Epithelial cell of prostate (primary cell): ENCODE measurements at regions not wholly inside any gene's neighbourhood (a gene's known extent, or its start where the extent isn't known, plus 50 kb on each side); places are given as distances from the start of the nearest gene placed in this dataset.

Source experiments
- DNase-seq: peaks from one replicate; pipeline ENCODE4 v3.0.0-alpha.2; 2011; ENCODE audit warnings: low read depth, low spot score
- H3K27ac ChIP-seq: fragments of 450-650 bp; 2 replicates; pipeline ENCODE4 v1.5.1; 2017; ENCODE audit warnings: mild to moderate bottlenecking

- no peak for DNase-seq
- H3K27ac ChIP-seq: no peak overlapping the region
Measured at GRCh38 chr4:32488690-32489089, 1768.5 kb downstream of the PCDH7 start.

- no peak for DNase-seq
- H3K27ac ChIP-seq: no peak overlapping the region
Measured at GRCh38 chr4:32499171-32499570, 1779.0 kb downstream of the PCDH7 start.

- H3K27ac ChIP-seq: no peak overlapping the region
- DNase-seq: no peak
Measured at GRCh38 chr4:32503241-32503640, 1783.1 kb downstream of the PCDH7 start.

- no peak for DNase-seq
- H3K27ac ChIP-seq: no peak overlapping the region
Measured at GRCh38 chr4:32506067-32506466, 1785.9 kb downstream of the PCDH7 start.

- no peak for DNase-seq
- H3K27ac ChIP-seq: no peak overlapping the region
Measured at GRCh38 chr4:32519060-32519459, 1798.9 kb downstream of the PCDH7 start.

GRCh38 chr4:32525420-32525819 is 1805.3 kb downstream of the PCDH7 start:
- H3K27ac ChIP-seq: no peak overlapping the region
- no peak for DNase-seq

- no peak overlapping the region for H3K27ac ChIP-seq
- no peak for DNase-seq
Measured at GRCh38 chr4:32544846-32545245, 1824.7 kb downstream of the PCDH7 start.

- no peak for DNase-seq
- H3K27ac ChIP-seq: no peak overlapping the region
Measured at GRCh38 chr4:32551943-32552342, 1831.8 kb downstream of the PCDH7 start.

GRCh38 chr4:32560306-32560705 is 1840.1 kb downstream of the PCDH7 start:
- H3K27ac ChIP-seq: no peak overlapping the region
- no peak for DNase-seq

GRCh38 chr4:32562010-32562409 is 1841.8 kb downstream of the PCDH7 start:
- no peak for DNase-seq
- H3K27ac ChIP-seq: no peak overlapping the region

- DNase-seq: no peak
- no peak overlapping the region for H3K27ac ChIP-seq
Measured at GRCh38 chr4:32564626-32565025, 1844.5 kb downstream of the PCDH7 start.

- no peak for DNase-seq
Measured at GRCh38 chr4:32569861-32570260, 1849.7 kb downstream of the PCDH7 start.

GRCh38 chr4:32572366-32572765 is 1852.2 kb downstream of the PCDH7 start:
- no peak overlapping the region for H3K27ac ChIP-seq

More at GRCh38 chr4:32569861-32570260, 1849.7 kb downstream of the PCDH7 start:
- no peak overlapping the region for H3K27ac ChIP-seq

GRCh38 chr4:32574803-32575202 is 1854.6 kb downstream of the PCDH7 start:
- no peak for DNase-seq
- no peak overlapping the region for H3K27ac ChIP-seq

More at GRCh38 chr4:32572366-32572765, 1852.2 kb downstream of the PCDH7 start:
- no peak for DNase-seq

- H3K27ac ChIP-seq: no peak overlapping the region
- DNase-seq: no peak
Measured at GRCh38 chr4:32589097-32589496, 1868.9 kb downstream of the PCDH7 start.

- no peak for DNase-seq
- H3K27ac ChIP-seq: no peak overlapping the region
Measured at GRCh38 chr4:32589853-32590252, 1869.7 kb downstream of the PCDH7 start.

GRCh38 chr4:32597354-32597753 is 1877.2 kb downstream of the PCDH7 start:
- no peak overlapping the region for H3K27ac ChIP-seq
- no peak for DNase-seq

GRCh38 chr4:32601848-32602247 is 1881.7 kb downstream of the PCDH7 start:
- no peak overlapping the region for H3K27ac ChIP-seq
- no peak for DNase-seq

- no peak for DNase-seq
- H3K27ac ChIP-seq: no peak overlapping the region
Measured at GRCh38 chr4:32607978-32608377, 1887.8 kb downstream of the PCDH7 start.

GRCh38 chr4:32624943-32625603 is 1904.9 kb downstream of the PCDH7 start:
- DNase-seq: no peak
- H3K27ac ChIP-seq: no peak overlapping the region

GRCh38 chr4:32625687-32626337 is 1905.6 kb downstream of the PCDH7 start:
- no peak for DNase-seq
- H3K27ac ChIP-seq: no peak overlapping the region

- DNase-seq: no peak
- H3K27ac ChIP-seq: no peak overlapping the region
Measured at GRCh38 chr4:32631831-32632230, 1911.7 kb downstream of the PCDH7 start.
